ENCODE measurements at regions not wholly inside any gene's neighbourhood (a gene's known extent, or its start where the extent isn't known, plus 50 kb on each side); places are given as distances from the start of the nearest gene placed in this dataset.

DNA sequence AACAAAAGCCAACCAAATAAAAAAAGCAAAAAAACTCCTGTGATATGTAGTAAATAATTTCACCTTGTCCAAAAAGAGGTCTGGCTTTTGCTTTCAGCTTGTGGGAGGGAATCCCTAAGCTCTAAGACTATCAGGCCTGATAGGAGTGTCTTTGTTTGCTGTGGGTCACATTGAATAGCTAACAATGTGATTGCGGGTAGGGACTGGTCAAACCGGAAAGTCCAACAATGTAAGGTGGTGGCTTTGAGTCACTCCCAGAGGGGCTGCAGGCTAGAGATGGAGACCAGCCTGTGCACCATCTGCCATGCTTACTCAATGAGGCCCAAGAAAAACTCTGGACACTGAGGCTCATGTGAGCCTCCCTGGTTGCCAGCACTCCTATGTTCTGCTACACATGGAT, 192.9 kb downstream of the TFCP2L1 start:
- TF ChIP-seq FOXM1 (IDR thresholded peaks at IDR 0.05; ENCODE audit: borderline replicate concordance), result no peak
- TF ChIP-seq, protein P1, sequence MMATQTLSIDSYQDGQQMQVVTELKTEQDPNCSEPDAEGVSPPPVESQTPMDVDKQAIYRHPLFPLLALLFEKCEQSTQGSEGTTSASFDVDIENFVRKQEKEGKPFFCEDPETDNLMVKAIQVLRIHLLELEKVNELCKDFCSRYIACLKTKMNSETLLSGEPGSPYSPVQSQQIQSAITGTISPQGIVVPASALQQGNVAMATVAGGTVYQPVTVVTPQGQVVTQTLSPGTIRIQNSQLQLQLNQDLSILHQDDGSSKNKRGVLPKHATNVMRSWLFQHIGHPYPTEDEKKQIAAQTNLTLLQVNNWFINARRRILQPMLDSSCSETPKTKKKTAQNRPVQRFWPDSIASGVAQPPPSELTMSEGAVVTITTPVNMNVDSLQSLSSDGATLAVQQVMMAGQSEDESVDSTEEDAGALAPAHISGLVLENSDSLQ (IDR thresholded peaks at IDR 0.05), result no peak
- TF ChIP-seq ZNF384 (IDR thresholded peaks at IDR 0.05), result no peak
- no peak for TF ChIP-seq FOXA1 (IDR thresholded peaks at IDR 0.05)
- no peak for TF ChIP-seq NFRKB (IDR thresholded peaks at IDR 0.05)
- no peak for TF ChIP-seq LEF1 (IDR thresholded peaks at IDR 0.05; ENCODE audit: borderline replicate concordance)
- no peak for TF ChIP-seq HDGF (IDR thresholded peaks at IDR 0.05; ENCODE audit: borderline replicate concordance)
- no peak for TF ChIP-seq BHLHE40 (IDR thresholded peaks at IDR 0.05; ENCODE audit: borderline replicate concordance)
- no peak for TF ChIP-seq SP1 (IDR thresholded peaks at IDR 0.05)
- TF ChIP-seq TARDBP (IDR thresholded peaks at IDR 0.05), result no peak
- no peak for TF ChIP-seq ELF4 (IDR thresholded peaks at IDR 0.05)
- no peak for TF ChIP-seq ARNT (IDR thresholded peaks at IDR 0.05)
- no peak for TF ChIP-seq SUZ12 (IDR thresholded peaks at IDR 0.05)
